GM12878 (cell line): ENCODE measurements at regions not wholly inside any gene's neighbourhood (a gene's known extent, or its start where the extent isn't known, plus 50 kb on each side); places are given as distances from the start of the nearest gene placed in this dataset.

ENCODE experiments used
- ATF3 ChIP-seq: IDR thresholded peaks from 2 replicates; pipeline ENCODE4 v1.6.1; 2011; ENCODE audit warnings: low read depth, mild to moderate bottlenecking, low read length, moderate library complexity, borderline replicate concordance; ENCODE audit errors: extremely low read depth
- CHD4 ChIP-seq: fragments of 200-600 bp; sonication (generic); IDR thresholded peaks from 2 replicates; pipeline ENCODE4 v1.6.1; 2016; ENCODE audit warnings: mild to moderate bottlenecking
- CTCF ChIP-seq, 3 experiments: IDR thresholded peaks in 2 of 3; conservative IDR thresholded peaks in 1 of 3; 2 replicates each; pipeline ENCODE4 v1.5.1; 2011; ENCODE audit warnings: low read depth in 3 of 3, low read length in 3 of 3, mild to moderate bottlenecking in 3 of 3, control low read depth in 2 of 3, moderate library complexity in 2 of 3, inconsistent platforms in 1 of 3, mixed read lengths in 1 of 3; ENCODE audit not compliant: control insufficient read depth in 2 of 3, insufficient read depth in 1 of 3; ENCODE audit errors: extremely low read depth in 1 of 3
- HDGF ChIP-seq: fragments of 450-650 bp; IDR thresholded peaks from 2 replicates; pipeline ENCODE4 v1.6.1; 2016; ENCODE audit warnings: antibody characterized with exemption
- POLR2A ChIP-seq: IDR thresholded peaks from 2 replicates; pipeline ENCODE4 v1.6.1; 2011; ENCODE audit warnings: low read depth, mild to moderate bottlenecking, low read length
- RCOR1 ChIP-seq: conservative IDR thresholded peaks from 2 replicates; pipeline ENCODE4 v1.6.1; 2012; ENCODE audit warnings: low read depth, low read length, improper control_type of control experiment
- ZNF274 ChIP-seq: IDR thresholded peaks from one replicate; pipeline ENCODE4 v1.8.0; 2011; ENCODE audit not compliant: insufficient read length, insufficient read depth

- TF ChIP-seq RCOR1 (no peak), CTCF (IDR thresholded peaks at IDR 0.05 in 2 of 3, conservative IDR thresholded peaks at IDR 0.05 in 1 of 3; ENCODE audit: control insufficient read depth in 2 of 3, extremely low read depth in 1 of 3, insufficient read depth in 1 of 3, low read depth in 3 of 3, low read length in 3 of 3) (no peak), POLR2A (no peak), ZNF274 (no peak), HDGF (no peak), CHD4 (no peak), ATF3 (no peak)
Observed at GRCh38 chr20:8078528-8078914, 53.5 kb upstream of the PLCB1 start.
